NCI-H69 (cell line): ENCODE measurements at regions not wholly inside any gene's neighbourhood (a gene's known extent, or its start where the extent isn't known, plus 50 kb on each side); places are given as distances from the start of the nearest gene placed in this dataset.

Source experiments
- DNase-seq: peaks from one replicate; lab custom pipeline; 2025; lab: John Stamatoyannopoulos, UW

DNA sequence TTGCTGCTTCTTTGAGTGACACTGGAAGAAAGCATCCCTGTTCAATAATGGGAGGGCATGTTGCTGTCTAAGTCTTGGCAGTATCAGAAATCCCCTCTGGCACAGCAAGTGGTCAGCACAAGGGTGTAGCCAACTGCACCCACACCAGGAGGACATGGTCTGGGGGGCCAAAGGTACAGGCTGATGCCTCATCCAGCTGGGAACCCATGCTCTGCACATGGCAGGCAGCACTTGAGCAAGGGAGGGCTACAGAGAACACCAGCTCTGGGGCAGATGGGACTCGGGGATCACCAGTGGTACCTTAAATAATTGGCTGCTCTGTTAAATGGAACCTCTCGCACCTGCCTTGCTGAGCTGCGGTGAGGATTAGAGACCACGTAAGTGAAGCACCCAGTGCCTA, 265.2 kb downstream of the SYK start:
- no peak for DNase-seq

DNA sequence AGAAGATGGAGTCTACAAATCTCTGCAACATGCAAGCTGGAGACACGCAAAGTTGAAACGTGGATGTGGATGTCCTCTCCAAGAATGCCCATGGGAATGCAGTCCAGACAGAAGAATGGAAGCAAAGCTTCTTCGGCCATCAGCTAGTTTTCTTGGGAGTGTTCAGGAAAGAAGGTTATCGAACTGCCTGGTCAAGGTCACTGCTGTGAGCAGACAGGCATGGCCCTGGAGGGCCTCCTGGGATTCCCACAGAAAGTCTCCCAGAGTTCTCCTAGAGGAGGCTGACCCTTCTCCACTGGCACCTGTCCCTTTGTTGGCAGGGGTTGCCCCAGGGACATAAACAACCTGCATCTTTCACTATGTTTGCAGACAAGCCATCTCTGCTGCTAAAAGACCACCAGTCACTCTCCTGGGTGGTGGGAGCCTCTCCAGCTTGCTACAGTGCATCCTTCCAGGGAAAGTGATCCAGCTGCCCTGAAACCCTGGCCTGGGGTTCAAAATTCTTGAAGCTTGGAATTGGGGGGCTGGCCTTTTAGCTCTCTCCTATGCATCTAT, 265.8 kb downstream of the SYK start:
- no peak for DNase-seq

DNA sequence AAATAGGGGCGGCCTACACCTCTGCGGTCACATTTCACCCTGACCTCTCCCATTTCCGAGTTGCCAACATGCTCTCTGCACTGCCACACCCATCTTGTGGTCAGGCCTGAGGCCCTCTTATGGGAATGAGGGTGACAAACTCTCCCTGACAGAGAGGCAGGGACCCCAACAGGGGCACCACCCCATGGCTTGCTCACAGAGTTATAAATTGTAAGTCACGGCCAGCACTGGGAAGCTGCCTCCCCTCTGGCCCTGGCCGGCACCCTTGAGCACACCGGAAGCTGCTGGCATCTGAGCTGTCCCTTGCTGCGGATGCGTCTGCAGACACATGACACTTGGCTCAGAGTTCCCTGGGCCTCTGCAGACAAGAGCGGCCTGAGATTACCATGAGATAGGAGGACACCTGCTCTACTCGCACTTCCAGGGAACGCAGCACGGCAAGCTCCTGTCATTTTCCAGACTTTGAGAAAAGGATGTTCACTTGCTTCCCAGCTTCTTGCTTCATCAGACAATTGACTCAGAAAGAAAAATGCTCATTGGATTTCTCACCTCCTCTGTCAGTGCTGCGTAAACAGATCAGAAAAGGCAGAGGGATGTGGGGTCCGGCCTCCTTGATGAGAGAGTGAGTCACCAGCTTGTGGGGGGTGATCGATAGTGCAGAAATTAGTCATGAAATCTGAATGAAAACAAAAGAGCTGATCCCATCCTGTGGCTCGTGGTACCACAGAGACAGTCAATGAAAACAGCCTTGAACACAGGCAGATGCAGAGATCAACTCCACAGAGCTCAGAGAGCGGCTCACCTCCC, 269.8 kb downstream of the SYK start:
- no peak for DNase-seq

DNA sequence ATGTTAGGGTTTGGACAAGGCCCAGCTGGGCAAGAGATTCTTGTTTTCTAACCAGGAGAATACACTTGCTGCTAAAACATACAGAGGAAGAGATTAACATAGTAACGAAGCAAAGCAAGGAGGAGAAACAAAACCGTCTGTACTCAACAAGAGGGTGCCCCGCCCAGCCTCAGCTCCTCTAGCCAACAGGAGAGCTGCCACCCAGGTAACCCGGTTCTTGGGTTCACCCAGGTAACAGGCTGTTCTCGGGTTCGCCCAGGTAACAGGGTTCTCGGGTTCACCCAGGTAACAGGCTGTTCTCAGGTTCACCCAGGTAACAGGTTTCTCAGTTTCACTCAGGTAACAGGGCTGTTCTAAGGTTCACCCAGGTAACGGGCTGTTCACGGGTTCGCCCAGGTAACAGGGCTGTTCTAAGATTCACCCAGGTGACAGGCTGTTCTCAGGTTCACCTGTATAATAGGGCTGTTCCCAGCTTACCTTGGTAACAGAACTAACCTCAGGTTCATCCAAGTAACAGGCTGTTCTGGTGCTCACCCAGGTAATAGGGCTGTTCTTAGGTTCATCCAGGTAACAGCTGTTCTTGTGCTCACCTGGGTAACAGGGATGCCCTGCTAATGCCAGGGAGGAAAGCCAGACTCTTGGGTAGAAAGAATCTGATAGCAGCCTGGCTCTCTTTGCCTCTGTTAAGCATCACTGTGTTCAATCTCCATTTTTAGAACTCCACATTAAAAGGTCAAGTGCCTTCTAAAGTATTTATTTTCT, 271.6 kb downstream of the SYK start:
- DNase-seq, result no peak

DNA sequence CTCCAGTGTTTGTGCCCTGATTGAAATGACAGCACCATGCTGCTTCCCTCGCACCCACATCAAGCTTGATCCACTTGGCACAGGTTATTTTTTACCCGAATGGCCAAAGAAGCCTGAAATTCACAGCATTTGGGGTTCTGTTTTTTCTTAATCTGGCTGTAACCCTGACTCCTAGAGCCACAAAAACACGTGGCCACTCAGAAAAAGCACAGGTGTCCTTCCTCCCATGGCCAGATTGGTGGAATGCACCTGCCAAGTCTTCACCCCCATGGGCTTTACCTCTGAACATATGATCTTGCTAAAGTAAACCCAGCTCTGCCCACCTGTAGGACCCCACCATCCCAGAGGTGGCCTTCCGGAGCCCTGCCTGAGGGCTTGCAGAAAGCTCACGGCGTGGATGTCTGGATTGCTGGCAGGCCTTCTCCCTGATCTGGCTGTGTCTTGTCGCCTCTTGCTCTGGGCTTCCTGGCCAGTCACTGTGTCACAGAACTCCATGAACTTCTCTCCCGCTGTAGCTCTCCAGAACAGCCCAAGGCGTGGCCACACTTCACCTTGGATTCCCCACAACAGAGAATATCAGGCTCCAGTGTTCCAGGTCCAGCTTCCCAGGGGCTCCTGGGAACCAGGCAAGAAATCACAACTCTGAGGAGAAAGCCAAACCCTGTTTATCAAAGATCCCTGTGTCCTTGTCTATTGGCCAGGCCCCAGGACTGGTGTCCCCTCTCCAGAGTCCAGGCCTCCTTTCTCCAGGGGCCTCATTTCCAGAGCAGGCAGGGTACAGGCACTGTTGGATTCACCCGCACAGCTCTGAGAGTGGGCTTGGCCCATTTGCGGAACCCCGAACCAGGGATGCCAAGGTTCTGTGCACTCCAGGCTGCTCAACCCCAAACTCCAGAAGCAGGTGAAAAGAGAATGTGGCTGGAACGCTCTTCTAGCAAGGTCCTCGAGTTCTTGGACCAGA, 272.5 kb downstream of the SYK start:
- DNase-seq, result no peak

DNA sequence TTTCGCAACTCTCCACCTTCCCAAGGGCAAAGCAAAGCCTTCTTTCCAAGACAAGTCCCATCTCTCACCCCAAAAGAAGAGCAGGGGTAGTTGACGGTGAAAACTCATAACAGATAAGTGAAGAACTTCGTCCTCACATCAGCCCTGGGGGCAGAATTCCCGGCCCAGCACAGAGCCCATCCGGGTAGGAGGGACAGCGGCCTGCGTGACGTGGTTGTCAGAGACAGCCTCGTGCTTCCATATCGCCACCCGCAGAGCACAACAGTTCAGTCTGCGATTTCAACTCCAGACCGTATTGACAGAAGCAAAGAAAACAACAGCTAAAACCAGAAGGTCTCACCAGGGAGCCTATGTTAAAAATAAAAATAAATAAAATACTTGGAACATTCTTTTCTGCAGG, 273.2 kb downstream of the SYK start:
- DNase-seq, result no peak

DNA sequence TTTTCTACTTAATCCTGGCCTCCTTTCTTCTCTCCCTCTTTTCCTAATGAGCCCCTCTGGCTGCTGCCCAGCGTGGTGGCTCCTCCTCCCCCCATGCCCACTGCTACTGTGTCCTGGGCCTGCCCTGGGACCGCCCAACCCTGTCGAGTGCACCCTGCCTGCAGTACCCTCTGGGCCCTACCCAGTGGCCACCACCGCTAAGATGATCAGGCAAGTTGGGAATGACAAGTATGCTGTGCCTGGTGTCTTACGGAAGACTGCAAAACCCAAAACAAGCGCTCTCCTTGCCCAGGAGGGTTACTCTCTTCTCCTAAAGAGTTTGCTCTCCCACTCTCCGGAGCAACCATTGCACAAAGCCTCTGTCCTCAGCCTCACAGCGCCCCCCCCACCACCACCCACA, 273.7 kb downstream of the SYK start:
- DNase-seq, result no peak

DNA sequence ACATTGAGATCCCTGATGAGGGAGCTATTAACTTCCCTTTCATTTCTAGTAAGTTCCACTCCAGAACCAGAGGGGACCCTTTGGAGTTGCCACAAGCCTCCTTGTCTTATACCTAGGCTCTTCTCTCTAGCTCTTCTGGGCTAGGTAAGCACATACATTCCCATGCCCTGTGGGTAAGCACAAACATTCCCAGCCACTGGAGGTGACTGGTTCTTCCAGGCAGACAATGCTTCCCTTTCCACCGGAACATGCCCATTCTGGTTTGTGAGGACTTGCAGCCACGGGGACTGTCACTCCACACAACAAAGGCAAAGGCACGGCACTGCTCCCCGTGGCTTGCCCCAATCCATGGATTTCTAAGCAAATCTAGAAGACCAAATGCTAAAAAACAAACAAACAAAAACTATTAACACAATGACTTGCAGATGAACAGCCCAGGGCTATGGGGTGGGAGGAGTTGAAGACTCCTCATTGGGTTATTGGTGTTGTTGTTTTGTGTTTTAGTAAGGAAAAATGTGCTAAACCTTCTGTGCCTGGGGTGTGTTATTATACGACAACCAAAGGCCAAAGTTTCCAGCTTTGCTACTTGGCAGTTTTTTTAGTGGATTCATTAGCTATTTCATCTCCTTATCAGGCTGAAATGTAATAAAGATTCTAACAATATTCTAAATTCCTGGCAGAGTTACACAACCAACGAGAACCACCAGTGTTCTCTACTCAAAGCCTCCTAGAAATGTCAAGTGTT, 276.2 kb downstream of the SYK start:
- DNase-seq, result no peak

DNA sequence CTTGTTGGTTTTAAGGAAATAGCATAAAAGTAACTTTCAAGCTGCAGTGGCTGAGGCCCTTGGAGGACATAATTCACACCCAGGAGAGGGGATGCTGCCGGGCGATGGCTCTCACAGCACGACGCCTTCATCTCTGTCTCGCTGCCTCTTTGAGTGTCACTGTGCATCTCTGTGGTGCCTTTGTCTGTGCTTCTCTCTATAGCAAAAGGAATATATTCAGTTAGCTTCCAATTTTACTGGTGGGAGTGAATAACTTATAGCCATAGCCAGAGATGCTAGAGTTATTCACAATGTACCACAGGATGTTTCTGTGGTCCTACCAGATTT, 276.7 kb downstream of the SYK start:
- no peak for DNase-seq

DNA sequence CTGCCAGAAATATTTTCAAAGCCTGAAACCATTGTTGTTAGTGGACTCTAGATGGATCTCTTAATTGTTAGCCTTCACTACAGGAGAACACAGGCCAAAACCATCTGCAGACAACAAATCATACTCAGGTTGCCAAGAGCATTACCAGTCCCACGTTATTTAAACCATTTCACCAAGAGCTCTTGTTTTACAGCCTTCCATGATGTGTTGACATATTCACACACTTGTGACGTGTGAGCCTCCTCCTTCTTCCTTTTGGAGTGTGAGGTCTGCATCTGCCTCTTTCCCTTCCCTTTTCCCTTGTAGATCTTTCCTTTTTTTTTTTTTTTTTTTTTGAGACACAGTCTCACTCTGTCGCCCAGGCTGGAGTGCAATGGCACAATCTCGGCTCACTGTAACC, 279.0 kb downstream of the AUH start:
- no peak for DNase-seq

DNA sequence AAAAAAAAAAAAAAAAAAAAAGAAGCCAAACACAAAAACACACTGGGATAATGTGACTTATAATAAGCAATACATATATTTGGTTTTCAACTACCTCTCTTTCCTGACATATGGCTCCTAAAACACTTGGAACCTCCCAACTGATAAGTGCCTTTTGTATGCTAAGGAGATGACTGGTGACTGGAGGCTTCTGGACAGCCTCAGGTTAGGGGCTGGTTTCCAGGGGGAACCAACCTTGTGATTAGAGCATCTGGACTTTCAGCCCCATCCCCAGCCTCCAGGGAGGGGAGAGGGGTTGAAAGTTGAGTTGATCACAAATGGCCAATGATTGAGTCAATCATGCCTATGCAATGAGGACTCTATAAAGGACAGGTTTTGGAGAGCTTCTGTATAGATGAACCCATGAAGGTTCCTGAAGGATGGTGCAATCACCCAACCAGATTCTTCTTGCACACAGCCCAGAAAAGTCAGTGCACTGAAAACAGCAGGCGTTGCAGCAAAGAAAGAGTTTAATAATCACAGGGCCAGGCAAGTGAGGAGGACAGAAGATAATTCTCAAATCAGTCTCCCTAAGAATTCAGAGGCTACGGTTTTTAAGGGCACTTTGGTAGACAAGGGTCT, 276.7 kb downstream of the AUH start:
- no peak for DNase-seq

DNA sequence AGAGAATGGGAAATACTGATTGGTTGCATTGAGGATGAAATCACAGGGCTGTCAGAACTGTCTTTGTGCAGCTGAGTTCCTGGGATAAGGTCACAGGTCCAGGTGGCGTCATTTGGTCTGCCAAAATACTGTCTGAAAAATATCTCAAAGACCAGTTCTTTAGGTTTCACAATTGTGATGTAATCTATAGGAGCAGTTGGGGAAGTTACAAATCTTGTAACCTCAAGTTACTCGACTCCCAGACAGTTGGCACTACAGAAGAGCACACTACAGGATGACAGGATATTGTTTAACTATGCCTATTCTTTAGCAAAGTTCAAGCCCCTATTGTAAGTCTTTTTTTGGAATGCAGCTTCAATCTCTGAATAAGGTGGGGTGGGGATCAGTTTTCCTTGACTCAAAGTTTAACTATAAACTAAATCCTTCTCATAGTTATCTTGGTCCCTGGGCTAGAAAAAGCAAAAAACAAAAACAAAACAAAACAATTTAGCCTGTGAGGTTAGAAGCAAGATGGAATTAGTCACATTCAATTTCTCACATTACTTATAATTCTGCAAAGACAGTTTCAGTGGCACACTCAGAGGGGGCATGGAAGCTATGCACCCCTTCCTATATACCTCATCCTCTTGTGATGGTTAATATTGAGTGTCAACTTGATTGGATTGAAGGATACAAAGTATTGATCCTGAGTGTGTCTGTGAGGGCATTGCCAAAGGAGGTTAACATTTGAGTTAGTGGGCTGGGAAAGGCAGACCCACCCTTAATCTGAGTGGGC, 276.0 kb downstream of the AUH start:
- DNase-seq, result no peak

DNA sequence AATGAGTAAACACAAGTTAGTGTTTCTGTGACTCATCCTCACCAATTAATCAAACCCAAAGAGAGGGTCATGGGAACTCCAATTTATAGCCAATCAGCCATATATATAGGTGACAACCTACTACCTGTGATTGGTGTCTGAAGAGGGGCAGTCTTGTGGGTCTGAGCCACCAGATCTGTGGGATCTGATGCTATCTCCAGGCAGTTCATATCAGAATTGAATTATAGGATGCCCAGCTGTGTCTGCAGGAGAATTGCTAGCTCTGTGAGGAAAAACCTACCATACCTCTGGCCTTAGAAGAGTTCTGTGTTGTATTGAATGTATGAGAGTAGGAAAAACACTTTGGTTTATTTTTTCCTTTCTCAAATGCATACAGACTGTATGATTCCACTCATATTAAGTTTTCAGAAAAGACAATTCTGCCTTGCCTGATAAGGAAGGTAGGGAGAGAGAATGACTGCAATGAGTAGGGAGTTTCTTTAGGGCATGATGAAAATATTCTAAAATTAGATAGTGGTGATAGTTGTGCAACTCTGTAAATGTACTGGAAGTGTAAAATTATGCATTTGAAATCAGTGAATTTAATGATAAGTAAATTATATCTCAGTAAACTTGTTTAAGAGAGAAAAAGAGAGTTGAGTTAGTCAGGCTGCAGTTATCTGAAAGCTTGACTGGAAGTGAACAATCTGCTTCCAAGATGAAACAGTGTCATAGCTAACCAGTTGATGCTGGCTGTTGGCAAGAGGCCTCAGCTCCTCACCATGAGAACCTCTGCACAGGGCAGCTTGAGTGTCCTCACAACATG, 274.9 kb downstream of the AUH start:
- DNase-seq, result no peak

DNA sequence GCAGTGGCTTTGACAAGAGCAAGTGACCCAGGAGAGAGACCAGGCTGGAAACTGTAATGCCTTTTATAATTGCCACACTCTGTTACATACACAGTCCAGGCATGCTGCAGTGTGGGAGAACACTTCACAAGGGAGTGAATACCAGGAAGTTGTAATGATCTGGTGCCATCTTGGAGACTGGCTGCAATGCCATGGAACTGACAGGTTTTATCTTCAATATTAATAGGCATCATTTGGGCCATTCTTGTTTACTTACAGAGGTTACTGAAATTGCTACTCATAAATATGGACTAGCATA, 274.3 kb downstream of the AUH start:
- no peak for DNase-seq

DNA sequence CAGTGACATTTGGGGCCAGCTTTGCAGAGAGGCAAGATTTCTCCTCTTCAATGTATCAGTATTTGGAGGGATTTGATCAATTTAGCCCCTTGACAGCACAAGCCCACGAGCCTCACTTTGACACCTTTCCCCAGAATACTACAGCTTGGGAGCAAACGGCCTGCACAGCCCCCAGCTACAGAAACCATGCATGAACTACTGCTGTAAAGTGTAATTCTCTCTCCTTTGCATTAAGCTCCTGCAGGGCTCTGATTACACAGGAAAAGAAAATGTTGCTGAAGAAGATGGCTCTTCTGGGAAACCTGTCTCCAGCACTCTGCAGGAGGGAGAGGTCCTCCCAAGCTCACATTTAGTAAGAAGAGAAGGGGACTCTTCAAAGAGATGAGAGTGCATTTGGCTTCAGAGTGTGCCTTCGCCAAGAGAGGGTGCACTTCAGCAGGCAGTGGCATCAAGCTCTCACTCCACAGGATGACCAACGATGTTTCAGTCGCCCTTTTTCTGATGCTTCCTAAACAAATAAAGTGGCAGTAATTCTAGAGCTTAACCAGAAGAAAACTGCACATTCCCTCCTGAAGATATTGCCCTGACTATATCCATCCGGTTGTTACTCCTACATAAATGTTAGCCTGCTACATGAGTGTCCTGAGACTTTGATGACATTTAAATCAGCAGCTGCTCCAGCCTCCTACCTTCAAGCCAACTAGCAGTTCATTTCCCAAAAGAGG, 272.2 kb downstream of the AUH start:
- DNase-seq, result peak; percentile 32

DNA sequence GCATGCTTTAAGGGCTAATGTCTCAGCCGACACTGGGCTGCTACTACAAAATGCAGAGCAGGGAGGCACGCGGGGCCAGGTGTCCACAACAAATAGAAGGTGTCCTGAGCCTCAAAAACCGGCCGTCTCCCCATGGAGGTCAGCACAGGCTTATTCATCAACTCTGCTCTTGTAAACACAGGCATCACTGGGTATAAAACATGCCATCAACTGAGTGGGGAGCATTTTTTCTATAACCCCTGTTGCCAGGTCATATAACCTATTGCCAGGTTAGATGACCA, 271.6 kb downstream of the AUH start:
- DNase-seq, result no peak

DNA sequence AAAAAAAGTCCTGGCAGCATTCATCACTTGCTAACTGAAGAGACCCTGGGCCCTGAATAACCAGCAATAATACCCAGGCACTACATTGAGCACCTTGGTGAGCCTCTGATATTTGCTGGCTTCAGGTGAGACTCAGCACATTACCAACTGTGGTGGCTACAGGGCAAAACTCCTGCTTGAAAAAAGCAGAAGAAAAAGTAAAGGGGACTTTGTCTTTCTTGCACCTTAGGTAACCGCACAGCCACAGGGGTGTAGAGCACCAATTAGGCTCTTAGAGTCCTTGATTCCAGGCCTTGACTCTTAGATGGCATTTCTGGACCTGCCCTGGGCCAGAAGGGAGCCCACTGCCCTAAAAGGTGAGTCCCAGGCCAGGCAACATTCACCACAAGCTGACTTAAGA, 269.5 kb downstream of the AUH start:
- DNase-seq, result no peak

DNA sequence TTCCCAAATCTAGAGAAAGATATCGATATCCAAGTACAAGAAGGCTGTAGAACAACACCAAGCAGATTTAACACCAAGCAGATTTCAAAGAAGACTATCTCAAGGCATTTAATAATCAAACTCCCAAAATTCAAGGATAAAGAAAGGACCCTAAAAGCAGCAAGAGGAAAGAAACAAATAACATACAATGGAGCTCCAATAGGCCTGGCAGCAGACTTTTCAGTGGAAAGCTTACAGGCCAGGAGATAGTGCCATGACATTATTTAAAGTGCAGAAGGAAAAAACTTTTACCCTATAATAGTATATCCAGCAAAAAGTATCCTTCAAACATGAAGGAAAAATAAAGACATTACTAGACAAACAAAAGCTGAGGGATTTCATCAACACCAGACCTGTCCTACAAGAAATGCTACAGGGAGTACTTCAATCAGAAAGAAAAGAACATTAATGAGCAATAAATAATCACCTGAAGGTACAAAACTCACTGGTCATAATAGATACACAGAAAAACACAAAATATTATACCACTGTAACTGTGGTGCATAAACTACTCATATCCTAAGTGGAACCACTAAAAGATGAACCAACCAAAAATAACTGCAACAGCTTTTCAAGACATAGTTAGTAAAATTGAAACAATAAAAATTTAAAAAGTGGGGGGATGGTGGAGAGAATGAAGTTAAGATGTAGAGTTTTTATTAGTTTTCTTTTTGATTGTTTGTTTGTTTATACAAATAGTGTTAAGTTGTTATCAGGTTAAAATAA, 267.2 kb downstream of the AUH start:
- no peak for DNase-seq
